ENCODE measurements at regions not wholly inside any gene's neighbourhood (a gene's known extent, or its start where the extent isn't known, plus 50 kb on each side); places are given as distances from the start of the nearest gene placed in this dataset.
"Not testable (repeated sequence)": the region's sequence is repeated elsewhere in the genome, so short reads cannot be mapped to it uniquely, and the experiment has no call there.

- H3K4me1 Mint-ChIP-seq (ENCODE audit: low read depth): no peaks in the 10 kb centered on the region
- no peak overlapping the region for H3K27ac Mint-ChIP-seq
- ChIA-PET CTCF (no interaction called here), POLR2A (no interaction called here)
- peaks cover 6% of the 10 kb centered on the region for H3K9me3 Mint-ChIP-seq
- H3K27me3 Mint-ChIP-seq: no peaks in the 10 kb centered on the region
- H3K4me3 Mint-ChIP-seq: no peak overlapping the region
- intact Hi-C loops (cut with micrococcal nuclease): no loop called here
- H3K36me3 Mint-ChIP-seq: no peaks in the 10 kb centered on the region
- no peak for DNase-seq
These were observed 125.2 kb upstream of the KLHL4 start for GRCh38 chrX:87392369-87392768.

GRCh38 chrX:87397103-87397886 is 120.3 kb upstream of the KLHL4 start:
- no peaks in the 10 kb centered on the region for H3K36me3 Mint-ChIP-seq
- H3K27ac Mint-ChIP-seq: no peak overlapping the region
- peaks cover 11% of the 10 kb centered on the region for H3K9me3 Mint-ChIP-seq
- intact Hi-C loops (cut with micrococcal nuclease): no loop called here
- H3K27me3 Mint-ChIP-seq: no peaks in the 10 kb centered on the region
- POLR2A ChIA-PET: no interaction called here
- H3K4me3 Mint-ChIP-seq: no peak overlapping the region
- CTCF ChIA-PET: no interaction called here
- no peak for DNase-seq
- H3K4me1 Mint-ChIP-seq (ENCODE audit: low read depth): no peaks in the 10 kb centered on the region

GRCh38 chrX:87402256-87402655 is 115.3 kb upstream of the KLHL4 start:
- H3K27me3 Mint-ChIP-seq: no peaks in the 10 kb centered on the region

DNA sequence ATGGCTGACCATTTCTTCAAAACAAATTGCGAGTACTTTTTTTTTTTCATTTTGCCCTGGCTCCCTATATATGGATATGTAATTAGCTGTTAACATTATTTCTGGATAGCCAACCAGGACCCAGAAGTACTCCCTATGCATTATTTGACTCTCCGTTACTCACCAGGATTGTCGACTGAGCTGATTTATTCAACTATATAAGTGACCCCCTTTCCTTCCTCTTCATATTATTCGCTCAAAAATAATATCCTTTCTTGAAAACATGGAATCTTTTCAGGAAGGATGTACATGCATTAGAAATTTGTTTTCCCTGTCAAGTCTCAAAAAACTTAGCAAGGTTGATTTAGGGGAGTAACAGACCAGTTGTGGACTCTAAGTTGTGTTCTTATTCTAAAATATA is 114.1 kb upstream of the KLHL4 start:
- peaks cover 13% of the 10 kb centered on the region for H3K9me3 Mint-ChIP-seq
- no peak for DNase-seq
- H3K27ac Mint-ChIP-seq: no peak overlapping the region
- no peak overlapping the region for H3K4me3 Mint-ChIP-seq
- CTCF ChIA-PET: no interaction called here
- POLR2A ChIA-PET: no interaction called here
- H3K4me1 Mint-ChIP-seq (ENCODE audit: low read depth): no peaks in the 10 kb centered on the region
- intact Hi-C loops (cut with micrococcal nuclease): no loop called here
- no peaks in the 10 kb centered on the region for H3K27me3 Mint-ChIP-seq
- H3K36me3 Mint-ChIP-seq: no peaks in the 10 kb centered on the region

More at GRCh38 chrX:87402256-87402655, 115.3 kb upstream of the KLHL4 start:
- no peak for DNase-seq
- H3K27ac Mint-ChIP-seq: no peak overlapping the region
- ChIA-PET CTCF (no interaction called here), POLR2A (no interaction called here)
- H3K4me3 Mint-ChIP-seq: no peak overlapping the region
- intact Hi-C loops (cut with micrococcal nuclease): no loop called here
- H3K9me3 Mint-ChIP-seq: peaks cover 13% of the 10 kb centered on the region
- H3K4me1 Mint-ChIP-seq (ENCODE audit: low read depth): no peaks in the 10 kb centered on the region
- H3K36me3 Mint-ChIP-seq: no peaks in the 10 kb centered on the region

DNA sequence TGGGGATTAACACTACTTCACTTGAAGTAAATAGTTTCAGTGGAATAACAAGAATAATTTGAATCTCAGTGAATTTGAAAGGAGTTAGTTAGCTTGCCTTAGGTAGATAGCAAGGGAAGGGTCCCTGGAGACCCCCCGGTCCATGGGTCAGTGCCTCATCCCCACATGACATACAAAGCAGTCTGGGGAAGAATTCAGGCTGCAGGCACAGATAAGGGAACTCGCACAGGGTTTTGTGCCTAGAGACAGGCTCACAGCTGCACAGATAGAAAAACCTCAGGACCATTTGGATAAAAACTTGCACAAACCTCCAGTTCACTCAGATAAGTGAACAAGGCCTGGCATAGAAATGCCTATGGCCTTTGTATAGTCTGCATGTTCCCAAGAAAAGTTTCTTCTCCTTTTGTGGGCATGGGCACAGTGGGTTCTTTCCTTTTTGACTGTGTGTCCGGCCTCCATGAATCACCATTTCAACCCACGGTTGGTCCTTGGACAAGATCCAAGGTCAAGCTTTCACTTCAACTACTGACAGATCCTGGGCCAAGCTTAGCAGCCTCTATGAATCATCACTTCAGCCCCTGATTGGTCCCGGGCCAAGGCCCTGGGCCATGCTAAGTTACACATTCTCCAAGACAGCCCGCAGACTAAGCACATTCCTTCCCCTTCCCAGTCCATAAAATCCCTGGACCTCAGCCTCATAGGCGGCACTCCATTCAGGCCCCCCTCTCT is 108.3 kb upstream of the KLHL4 start:
- no peak overlapping the region for H3K4me3 Mint-ChIP-seq
- POLR2A ChIA-PET: no interaction called here

GRCh38 chrX:87425618-87426017 is 92.0 kb upstream of the KLHL4 start:
- H3K27me3 Mint-ChIP-seq: no peaks in the 10 kb centered on the region
- ChIA-PET CTCF (no interaction called here), POLR2A (no interaction called here)
- no peaks in the 10 kb centered on the region for H3K36me3 Mint-ChIP-seq
- H3K9me3 Mint-ChIP-seq: peaks cover 2% of the 10 kb centered on the region
- H3K4me1 Mint-ChIP-seq (ENCODE audit: low read depth): no peaks in the 10 kb centered on the region
- H3K4me3 Mint-ChIP-seq: no peak overlapping the region
- DNase-seq: no peak
- intact Hi-C loops (cut with micrococcal nuclease): no loop called here
- no peak overlapping the region for H3K27ac Mint-ChIP-seq

More for the DNA sequence above, 108.3 kb upstream of the KLHL4 start:
- CTCF ChIA-PET: no interaction called here
- no peak for DNase-seq
- no peaks in the 10 kb centered on the region for H3K36me3 Mint-ChIP-seq
- H3K4me1 Mint-ChIP-seq (ENCODE audit: low read depth): no peaks in the 10 kb centered on the region
- H3K9me3 Mint-ChIP-seq: peaks cover 7% of the 10 kb centered on the region
- no peaks in the 10 kb centered on the region for H3K27me3 Mint-ChIP-seq
- no peak overlapping the region for H3K27ac Mint-ChIP-seq
- intact Hi-C loops (cut with micrococcal nuclease): no loop called here

DNA sequence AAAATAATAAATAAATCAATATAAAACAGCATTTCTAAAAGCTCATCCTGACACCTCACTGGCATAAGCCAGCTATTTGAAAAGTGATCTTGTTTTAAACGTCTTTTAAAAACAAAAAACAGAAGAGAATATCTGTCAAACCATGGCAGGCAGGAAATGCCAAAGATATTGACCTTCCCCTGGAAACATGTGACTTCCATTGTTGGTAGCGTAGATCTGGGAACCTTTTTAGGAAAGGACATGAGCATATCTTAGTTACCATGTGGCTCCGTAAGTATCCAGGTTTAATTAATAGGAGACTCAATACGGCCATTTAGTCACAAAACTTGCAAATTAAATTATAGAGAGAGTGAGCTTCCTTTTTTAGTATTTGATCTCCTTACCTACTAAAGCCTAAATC is 83.0 kb upstream of the KLHL4 start:
- intact Hi-C loops (cut with micrococcal nuclease): no loop called here

GRCh38 chrX:87448613-87449012 is 69.0 kb upstream of the KLHL4 start:
- intact Hi-C loops (cut with micrococcal nuclease); H3K27ac Mint-ChIP-seq; H3K36me3 Mint-ChIP-seq; POLR2A ChIA-PET; DNase-seq; CTCF ChIA-PET; H3K4me1 Mint-ChIP-seq (ENCODE audit: low read depth); H3K9me3 Mint-ChIP-seq; H3K27me3 Mint-ChIP-seq; H3K4me3 Mint-ChIP-seq: not testable (repeated sequence)

More for the DNA sequence above, 83.0 kb upstream of the KLHL4 start:
- Mint-ChIP-seq H3K4me1 (ENCODE audit: low read depth) (no peaks in the 10 kb centered on the region), H3K4me3 (no peak overlapping the region), H3K9me3 (no peaks in the 10 kb centered on the region), H3K27me3 (no peaks in the 10 kb centered on the region), H3K27ac (no peak overlapping the region), H3K36me3 (no peaks in the 10 kb centered on the region)
- ChIA-PET POLR2A (no interaction called here), CTCF (no interaction called here)
- DNase-seq: no peak

GRCh38 chrX:87465757-87466156 is 51.8 kb upstream of the KLHL4 start:
- H3K4me1 Mint-ChIP-seq (ENCODE audit: low read depth); H3K36me3 Mint-ChIP-seq; H3K4me3 Mint-ChIP-seq; H3K27ac Mint-ChIP-seq; CTCF ChIA-PET; POLR2A ChIA-PET; H3K9me3 Mint-ChIP-seq; H3K27me3 Mint-ChIP-seq; DNase-seq; intact Hi-C loops (cut with micrococcal nuclease): not testable (repeated sequence)

Measured in activated CD4-positive, alpha-beta memory T cell treated with anti-CD3 and anti-CD28 coated beads for 36 hours (primary cell).